Tongue (tissue), 1 donor: ENCODE measurements at regions not wholly inside any gene's neighbourhood (a gene's known extent, or its start where the extent isn't known, plus 50 kb on each side); places are given as distances from the start of the nearest gene placed in this dataset.
"Not testable (repeated sequence)": the region's sequence is repeated elsewhere in the genome, so short reads cannot be mapped to it uniquely, and the experiment has no call there.

Experiments
- DNase-seq: peaks from one replicate; pipeline ENCODE4 v3.0.0-alpha.2; 2015

DNA sequence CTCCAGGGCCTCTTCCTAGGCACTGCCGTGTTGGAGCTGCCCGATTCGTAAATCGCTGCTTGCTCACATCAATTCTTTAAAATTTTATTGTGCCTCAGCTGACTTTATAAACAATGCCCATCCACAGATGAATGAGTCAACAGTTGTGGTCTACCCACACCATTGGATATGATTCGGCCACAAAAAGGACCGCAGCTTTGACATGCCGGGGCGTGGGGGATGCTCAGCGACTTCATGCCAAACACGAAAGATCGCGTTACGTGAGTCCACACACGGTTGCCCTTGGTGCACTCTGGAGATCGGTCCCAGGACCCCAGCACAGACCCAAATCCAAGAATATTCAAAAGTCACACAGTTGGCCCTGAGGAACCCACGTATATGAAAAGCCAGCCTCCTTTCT is 195.7 kb downstream of the CTTN start:
- no peak for DNase-seq

DNA sequence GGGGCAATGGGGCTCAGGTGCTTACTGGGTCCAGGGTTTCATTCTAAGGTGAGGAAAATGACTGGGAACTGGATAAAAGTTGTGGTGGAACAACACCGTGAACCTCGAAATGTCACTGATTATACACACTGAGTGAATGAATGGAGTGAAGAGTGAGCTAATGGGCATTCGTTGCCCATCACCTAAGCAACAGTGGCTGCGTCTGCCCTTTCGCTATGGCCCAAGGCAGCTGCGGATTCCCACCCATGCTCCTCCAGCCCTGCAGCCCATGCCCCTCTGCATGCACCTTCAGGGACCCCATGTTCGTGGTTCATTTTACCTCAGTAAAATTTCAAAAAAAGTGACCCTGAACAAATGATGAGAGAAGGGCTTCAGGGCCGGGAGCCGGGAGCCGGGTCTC is 196.3 kb downstream of the CTTN start:
- DNase-seq = no peak

DNA sequence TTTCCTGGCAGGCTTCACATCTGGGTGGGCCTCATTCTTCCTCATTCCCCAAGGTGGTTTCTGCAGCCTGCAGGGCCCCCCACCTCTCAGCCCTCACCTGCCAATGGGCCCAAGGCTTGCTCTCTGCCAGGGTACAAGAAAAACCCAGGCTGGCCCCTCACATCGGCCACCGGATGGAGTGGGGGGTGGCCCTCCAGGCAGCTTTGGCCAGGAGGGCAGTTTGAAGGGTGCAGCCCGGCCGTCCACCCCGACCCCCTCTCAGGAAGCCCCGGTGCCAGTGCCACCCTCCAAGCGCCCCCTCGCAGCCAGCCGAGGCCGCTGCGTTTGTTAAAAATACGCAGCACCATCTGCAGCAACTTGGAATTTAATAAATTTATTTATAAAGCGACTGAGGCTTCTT is 196.7 kb downstream of the CTTN start:
- no peak for DNase-seq

DNA sequence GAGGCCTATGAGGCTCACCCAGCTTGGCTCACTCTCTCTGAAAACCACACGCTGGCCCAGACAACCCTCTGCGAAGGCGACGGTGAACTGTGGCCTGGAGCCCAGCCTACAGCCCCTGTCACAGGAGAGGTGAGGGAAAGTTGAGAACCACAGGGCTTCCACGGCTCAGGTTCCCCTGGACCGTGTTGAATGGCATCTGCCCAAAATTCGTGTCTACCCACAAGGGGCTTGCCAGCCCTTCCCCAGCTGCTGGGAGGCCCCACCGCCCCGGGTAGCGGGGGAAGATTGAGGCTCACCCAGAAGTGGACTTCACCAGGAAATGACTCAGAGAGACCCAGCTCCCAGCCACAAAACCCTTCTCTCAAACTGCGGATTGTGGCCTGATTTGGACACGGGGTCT is 197.1 kb downstream of the CTTN start:
- DNase-seq = peak; percentile 28

DNA sequence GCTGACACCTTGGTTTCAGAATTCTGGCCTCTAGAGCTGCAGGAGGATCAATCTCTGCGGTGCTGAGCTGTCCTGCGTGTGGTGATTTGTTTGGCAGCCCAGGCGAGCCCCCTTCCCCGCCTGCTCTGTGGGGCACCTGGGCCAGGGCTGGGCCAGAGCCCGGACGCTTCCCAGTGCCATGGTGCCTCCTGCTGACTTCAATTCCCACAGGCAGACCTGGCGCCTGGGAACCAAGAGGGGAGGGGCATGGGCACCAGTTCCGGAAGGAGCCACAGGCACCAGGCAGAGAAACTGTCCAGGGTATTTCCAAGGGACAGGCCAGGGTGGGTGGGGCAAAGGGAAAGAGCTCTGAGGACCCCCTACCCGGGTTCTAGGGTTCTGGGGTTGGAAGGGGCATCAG is 197.8 kb downstream of the CTTN start:
- no peak for DNase-seq

DNA sequence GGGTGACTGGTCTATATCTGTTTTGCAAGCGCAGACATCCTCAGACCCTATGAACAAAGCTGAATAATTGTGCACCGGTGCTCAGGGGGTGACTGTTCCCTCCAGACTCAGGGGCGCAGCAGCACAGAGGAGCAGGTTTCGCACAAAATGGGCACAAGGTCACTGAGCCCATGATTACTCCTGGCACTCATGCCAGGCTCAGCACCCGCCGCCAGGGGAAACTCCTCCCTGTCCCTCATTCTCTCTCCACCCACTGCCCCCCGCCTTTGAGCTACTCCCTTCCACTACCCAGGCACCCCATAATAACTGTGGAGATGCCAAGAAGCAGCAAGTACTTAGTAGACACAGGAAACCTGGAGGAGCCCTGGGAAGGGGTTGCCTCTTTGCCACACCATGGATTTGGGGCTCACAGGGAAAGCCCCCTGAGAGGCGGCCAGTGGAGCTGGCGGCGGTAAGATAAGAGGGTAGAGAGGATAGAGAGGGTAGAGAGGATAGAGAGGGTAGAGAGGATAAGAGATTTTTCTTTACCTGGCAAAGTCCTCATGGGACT is 198.8 kb downstream of the CTTN start:
- DNase-seq = no peak

DNA sequence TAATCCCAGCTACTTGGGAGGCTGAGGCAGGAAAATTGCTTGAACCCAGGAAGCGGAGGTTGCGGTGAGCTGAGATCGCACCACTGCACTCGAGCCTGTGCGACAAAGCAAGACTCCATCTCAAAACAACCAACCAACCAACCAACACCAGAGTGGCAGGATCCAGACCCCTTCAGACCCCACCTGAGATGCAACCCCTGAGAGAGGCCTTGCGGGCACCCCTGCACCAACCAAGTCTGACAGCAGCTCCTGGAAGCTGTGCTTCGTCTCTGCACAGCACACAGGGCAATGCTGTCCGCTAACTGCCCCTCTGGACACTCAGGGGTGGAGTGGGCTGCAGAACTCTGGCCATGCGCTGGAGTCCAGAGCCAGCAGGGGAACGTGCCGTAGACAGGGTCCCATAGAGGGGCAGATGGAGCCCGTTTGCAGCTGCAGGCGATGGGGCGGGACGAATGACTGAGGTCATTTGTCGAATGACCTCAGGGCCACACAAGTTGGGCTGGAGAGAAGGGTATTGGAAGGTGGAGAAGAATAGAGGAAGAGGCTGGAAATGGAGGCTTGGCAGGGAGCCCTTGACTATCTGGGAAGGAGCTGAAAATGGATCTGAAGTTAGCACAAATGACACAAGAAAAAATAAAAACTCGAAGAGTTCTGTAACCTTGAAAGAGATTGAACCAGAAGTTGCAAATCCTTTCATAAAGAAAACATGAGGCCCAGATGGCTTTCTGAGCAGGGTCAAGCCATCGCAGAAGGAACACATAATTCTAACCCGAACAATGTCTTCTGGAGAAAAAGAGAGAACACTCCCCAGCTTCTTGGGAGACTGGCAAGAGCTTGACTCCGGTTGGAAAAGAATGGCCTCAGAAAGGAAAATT is 199.7 kb downstream of the CTTN start:
- DNase-seq = no peak

DNA sequence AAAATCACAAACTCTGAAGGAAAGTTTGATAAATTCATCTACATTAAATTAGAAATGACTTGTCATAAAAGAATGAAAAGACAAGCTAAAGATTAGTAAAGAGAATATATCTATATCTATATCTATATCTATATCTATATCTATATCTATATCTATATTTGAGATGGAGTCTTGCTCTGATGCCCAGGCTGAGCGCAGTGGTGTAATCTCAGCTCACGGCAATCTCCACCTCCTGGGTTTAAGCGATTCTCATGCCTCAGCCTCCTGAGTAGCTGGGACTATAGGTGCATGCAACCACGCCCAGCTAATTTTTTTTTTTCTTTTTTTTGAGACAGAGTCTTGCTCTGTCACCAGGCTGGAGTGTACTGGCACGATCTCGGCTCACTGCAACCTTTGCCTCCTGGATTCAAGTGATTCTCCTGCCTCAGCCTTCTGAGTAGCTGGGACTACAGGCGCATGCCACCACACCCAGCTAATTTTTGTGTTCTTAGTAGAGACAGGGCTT is 202.6 kb downstream of the CTTN start:
- not testable (repeated sequence) for DNase-seq

DNA sequence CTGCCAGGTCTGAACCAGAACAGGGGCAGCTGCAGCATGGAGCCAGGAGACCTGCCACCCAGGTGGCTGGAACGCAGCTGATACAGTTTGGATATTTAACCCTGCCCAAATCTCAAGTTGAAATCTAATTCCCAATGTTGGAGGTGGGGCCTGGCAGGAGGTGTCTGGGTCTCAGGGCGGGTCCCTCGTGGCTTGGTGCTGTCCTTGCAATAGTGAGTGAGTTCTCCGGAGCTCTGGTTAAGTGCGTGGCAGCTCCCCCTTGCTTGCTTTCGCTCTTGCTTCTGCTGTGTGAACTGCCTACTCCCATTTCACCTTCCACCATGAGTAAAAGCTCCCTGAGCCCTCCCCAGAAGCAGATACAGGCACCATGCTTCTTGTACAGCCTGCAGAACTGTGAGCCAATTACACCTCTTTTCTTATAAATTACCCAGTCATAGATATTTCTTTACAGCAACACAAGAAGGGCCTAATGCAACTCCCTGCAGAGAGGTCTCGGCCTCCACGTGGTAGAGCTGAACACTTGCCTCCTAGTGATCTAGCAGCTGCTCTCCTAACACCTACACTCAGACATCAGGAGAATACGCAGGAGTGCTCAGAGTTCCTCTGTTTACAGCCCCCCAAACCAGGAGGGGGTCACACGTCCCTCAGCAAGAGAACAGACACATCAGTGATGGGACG is 203.7 kb downstream of the CTTN start:
- DNase-seq = no peak

DNA sequence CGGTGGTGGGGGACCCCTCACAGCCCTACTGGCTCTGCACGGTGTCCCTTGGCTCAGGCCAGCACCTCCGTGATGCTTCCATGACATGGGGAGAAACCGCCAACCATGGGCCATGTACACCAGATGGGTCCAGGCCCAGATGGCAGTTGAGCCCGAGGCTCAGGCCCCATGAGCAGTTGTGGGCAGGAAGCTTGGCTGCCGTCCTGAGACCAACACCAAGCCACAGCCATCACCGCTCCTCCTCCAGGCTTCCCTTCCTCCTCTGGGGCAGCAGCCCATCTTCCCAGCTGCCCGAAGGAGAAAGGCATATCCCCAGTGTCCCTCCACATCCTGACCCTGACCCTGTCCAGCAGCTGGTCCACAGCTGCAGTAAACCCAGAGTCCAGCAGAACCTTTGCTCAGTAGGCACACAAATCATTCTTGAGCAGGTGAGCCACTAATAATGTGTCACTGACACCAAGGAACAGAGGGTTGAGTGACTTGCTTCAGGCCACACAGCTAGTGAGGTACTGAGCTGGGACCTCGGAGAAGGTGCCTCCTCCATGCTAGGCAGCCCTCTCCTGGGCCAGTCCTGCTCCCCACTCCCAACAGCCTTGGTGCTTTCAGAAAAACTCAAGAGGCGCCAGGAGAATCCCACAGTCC is 204.9 kb downstream of the CTTN start:
- DNase-seq = no peak

DNA sequence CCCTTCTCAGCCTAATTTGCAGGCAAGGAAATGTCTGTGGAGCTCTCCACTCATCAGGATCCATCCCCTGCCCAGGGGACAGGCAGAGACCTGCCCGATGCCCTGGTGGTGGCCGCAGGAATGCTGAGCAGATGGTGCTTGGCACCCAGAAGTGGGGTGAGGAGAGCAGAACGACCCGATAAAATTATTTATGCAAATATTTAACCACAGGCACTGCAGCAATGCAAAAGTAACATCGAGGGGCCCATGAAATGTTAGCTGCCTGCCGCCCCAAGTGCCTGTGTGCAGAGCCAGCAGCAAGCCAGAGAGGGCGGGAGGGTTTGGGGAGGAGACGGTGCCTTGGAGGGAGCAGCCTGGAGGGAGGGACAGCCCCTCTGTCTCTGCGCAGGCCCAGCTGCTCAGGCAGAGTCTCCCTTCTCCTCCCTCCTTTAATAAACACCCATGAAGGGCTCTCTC is 205.5 kb downstream of the CTTN start:
- peak; percentile 53 for DNase-seq

DNA sequence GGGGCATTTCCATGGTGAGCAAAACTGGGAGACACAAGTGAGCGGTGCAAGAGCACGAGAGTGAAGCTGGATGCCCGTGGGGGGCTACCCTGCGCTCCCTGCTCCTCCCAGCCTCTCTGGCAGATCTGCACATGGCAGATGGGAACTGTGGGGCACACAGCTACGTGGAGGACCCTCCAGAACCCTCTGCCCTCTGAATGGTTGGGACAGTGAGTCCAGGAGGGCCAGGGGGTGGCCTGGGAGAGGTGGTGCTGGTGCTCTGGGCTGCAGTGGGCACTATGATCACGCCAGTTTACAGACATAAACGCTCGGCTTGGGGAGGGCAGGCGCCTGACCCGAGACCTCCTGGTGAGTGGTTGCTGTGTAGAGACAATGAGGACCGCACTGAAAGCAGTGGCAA is 205.9 kb downstream of the CTTN start:
- DNase-seq = no peak

DNA sequence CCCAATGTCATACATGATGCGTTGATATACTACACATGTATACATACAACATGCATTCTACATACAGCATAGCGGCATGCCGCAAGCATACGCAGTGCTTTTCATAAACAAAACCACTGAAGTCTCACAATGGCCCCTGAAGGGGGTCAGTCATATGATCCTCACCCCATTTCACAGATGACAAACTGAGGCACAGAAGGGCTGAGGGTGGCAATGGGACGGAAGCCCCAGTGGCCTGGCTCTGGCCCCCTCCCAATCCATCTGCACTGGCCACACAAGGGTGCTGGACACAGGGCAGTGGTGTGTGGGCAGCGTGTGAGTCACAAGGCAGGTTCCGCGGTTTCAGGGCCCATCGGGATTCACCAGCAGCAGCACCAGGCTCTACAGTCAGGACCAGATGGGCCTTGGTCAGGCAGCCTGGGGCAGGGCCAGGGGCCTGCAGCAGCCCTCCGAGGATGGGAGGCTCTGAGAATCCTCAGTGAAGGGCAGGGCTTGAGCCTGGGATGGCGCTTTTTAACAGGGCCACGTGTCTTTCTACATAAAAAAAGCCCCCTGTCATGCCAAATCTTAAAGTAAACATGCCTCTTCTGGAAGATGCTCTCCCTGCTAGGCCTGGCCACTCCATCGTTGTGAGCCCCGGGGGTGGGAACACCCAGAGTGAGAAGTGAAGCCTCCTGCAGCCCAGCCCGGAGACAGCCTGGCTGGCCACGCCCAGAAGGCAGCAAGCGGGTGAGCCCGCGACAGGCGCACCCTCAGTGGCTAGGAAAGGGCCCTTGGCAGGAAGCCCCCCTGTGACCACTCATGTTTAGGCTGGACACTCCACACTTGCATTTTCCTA is 206.5 kb downstream of the CTTN start:
- no peak for DNase-seq

DNA sequence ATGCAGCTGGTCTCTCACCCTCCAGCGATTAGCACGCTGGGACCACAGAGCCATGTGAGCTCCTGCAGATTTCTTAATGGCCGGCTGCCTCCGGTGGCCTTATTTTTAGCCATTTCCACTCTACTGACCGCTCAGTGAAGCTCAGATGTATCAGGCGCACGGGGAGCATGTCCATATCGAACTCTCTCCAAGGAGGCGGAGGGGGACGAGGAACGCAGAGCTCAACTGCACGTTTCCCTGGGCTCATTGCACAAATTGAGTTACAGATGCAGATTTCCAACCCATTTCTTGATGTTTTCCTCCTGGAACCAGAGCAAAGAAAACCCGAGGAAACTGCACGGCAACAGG is 207.1 kb downstream of the CTTN start:
- no peak for DNase-seq

DNA sequence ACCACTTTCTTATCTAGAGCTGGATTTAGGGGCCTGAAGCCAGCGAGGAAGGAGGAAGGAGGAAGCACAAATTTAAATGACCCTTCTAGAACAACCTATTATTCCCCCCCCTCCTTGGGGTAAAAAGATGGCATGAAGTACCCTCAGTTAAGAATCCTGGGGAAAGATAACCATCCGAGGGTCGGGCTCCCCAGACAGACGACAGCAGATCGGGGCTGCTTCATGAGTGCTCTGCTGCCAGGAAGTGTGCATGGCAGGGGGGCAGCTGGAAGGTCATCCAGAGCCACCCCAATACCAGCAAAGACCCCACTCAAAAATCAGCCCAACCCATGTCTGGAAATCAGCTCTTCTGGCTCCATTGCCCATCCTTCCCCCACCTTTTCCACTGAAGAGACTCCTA is 207.5 kb downstream of the CTTN start:
- DNase-seq = no peak

DNA sequence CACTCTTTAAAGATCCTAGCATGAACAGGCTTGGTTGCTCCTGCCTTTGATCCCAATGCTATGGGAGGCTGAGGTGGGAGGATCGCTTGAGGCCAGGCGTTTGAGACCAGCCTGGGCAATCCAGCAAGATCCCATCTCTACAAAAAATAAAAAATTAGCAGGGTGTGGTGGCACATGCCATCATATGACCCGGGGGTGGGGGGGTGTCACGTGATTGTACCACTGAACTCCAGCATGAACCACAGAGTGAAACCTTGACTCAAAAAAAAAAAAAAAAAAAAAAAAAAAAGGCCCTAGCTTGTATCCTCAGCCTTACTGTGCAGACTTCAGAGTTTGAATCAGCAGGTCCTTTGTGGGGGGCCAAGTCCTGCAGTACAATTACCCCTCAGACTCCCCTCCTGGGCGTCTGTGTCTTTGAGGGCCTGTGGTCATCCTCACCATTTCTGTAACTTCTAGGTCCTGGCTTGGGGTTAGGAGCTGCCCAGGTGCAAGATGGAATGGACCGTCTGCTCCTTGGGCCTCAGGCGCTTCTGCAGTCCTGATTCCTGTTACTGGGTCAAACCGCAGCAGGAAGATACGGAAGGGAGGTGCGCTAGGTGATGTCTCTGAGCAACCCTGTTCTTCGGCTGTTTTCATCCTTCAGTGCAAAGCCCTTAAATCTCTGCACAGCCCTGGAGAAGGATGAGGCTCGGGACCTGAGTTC is 208.1 kb downstream of the CTTN start:
- DNase-seq = no peak

DNA sequence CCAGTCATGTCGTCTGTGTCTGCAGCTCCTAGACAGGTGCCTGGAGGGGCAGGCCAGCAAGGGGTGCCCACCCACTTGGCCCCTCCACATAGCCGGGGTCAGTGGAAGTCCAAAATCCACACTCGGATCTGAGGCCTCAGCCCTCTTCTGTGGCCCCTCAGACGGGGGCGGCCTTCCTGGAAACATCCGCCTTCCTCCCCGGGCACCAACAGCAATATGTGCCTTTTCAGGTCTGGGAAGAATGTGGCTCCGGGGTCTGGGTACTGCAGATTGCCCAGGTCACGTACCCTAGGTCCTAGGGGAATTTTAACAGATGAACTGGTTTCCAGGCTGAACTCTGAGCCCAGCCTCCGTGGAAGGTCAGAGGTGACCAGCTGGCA is 208.6 kb downstream of the CTTN start:
- no peak for DNase-seq

DNA sequence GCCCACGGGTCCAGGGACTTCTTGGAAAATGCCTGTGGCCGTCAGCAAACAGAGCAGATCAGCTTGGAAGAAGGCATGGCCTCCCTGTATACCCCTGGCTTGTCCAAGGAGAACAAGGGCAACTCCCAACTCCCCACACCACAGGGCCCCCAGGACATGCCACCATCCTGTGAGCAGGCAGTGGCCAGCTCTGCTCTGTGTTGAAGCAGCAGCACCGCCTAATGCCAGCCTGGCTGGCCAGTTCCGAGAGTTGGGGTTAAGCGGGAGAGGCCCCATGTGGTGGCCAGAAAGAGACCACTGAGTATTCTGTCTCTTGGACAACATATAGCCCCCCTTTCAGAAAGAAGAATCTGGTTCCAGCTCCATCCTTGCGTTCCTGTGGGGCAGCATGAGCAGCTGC is 209.2 kb downstream of the CTTN start:
- no peak for DNase-seq

DNA sequence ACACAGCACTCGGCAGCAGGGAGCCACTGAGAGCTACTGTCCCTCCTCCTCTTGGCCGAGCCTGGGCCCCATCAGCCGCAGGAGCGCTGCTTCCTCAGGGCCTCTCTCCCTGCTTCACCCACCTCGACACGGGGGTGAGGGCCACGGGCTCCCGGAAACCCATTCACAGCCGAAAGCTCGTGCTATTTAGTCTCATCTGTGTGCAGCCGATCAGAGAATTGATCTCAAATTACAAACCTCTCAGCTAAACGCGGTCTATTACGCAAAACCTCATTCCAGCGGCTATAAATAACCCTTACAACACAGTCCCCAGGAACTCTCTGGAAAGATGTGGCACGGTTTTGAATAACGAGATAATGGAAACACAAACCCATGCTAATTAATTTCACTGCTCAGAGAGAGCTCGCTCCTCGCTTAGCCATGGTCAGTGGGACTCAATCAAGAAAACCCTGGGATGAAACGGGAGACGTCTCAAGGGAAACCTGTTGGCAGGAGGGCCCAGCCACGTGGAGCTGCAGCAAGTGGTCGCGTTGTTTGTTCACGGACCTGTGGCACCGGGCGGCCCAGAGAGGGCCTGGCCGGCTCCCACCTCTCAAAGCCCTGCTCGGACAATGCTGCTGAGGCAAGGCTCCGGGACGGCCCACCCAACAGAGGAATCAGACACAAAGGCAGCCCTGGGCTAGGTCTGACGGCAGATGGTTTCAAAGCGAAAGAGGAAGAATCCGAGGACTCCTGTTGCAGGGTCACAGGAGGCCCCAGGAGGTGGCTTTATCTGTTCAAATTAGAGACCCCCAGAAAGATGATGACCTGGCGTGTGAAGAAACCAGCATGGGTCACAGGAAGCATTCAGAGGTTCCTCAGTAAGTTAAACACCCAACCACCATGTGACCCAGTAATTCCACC is 210.5 kb downstream of the CTTN start:
- peak; percentile 84 for DNase-seq
